Prostate gland (tissue), 2 donors: ENCODE measurements at regions not wholly inside any gene's neighbourhood (a gene's known extent, or its start where the extent isn't known, plus 50 kb on each side); places are given as distances from the start of the nearest gene placed in this dataset.

Source experiments
- POLR2AphosphoS5 ChIP-seq: sonication (generic); formaldehyde crosslinking; IDR thresholded peaks from one replicate; pipeline ENCODE4 v1.6.1; 2017; ENCODE audit warnings: antibody characterized with exemption
- TF ChIP-seq, protein P1 (sequence below), 4 experiments: fragments of 200-600 bp in 2 of 4; fragments of 450-650 bp in 2 of 4; sonication (generic) in 2 of 4; IDR thresholded peaks; 1 replicate in 3 of 4; 2 replicates in 1 of 4; pipeline ENCODE4 v1.5.1; 2016 to 2019; ENCODE audit warnings: antibody characterized with exemption in 4 of 4, mild to moderate bottlenecking in 2 of 4, moderate library complexity in 2 of 4

DNA sequence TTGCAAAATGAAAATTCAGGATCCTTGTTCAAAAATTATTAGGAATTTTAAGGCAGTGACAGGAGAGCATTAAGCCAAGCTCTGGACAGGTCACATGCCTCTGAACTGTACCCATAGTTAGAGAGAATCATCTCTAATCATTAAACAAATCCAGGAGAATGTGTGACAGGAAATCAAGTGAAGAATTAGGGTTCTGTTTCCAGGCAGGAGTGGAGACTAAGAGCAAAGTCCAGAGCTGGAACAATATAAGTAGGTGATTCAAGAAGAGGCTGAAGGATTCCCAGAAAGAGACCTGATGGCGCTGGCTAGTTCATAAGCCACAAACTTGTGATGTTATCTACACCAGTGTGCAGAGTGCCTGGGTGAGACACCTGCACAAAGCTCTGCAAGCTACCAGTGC is 104.6 kb upstream of the PRKG2 start:
- TF ChIP-seq, protein P1, sequence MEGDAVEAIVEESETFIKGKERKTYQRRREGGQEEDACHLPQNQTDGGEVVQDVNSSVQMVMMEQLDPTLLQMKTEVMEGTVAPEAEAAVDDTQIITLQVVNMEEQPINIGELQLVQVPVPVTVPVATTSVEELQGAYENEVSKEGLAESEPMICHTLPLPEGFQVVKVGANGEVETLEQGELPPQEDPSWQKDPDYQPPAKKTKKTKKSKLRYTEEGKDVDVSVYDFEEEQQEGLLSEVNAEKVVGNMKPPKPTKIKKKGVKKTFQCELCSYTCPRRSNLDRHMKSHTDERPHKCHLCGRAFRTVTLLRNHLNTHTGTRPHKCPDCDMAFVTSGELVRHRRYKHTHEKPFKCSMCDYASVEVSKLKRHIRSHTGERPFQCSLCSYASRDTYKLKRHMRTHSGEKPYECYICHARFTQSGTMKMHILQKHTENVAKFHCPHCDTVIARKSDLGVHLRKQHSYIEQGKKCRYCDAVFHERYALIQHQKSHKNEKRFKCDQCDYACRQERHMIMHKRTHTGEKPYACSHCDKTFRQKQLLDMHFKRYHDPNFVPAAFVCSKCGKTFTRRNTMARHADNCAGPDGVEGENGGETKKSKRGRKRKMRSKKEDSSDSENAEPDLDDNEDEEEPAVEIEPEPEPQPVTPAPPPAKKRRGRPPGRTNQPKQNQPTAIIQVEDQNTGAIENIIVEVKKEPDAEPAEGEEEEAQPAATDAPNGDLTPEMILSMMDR (IDR thresholded peaks at IDR 0.05): no peak
- no peak for TF ChIP-seq POLR2AphosphoS5
